ENCODE measurements at regions not wholly inside any gene's neighbourhood (a gene's known extent, or its start where the extent isn't known, plus 50 kb on each side); places are given as distances from the start of the nearest gene placed in this dataset.
"Not testable (repeated sequence)": the region's sequence is repeated elsewhere in the genome, so short reads cannot be mapped to it uniquely, and the experiment has no call there.

DNA sequence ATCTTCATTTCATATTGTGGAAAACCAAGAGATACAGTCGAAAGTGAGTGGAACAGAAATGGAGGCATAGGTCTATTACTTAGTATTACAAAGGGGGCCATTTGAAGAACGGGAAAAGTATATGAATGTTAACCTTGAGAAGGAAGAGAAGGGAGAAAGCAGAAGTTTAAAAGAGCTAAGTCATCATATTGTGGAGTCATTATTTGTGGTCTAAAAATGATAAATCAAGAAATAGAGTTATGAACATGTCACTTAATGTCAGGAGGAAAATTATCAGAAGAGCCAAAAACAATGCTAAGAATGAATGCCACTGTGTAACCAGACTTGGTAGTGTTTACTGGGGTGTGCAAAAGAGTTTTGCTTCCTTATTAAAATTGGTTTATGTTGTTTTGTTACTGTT, 589.5 kb upstream of the LCORL start:
- no peak for DNase-seq

DNA sequence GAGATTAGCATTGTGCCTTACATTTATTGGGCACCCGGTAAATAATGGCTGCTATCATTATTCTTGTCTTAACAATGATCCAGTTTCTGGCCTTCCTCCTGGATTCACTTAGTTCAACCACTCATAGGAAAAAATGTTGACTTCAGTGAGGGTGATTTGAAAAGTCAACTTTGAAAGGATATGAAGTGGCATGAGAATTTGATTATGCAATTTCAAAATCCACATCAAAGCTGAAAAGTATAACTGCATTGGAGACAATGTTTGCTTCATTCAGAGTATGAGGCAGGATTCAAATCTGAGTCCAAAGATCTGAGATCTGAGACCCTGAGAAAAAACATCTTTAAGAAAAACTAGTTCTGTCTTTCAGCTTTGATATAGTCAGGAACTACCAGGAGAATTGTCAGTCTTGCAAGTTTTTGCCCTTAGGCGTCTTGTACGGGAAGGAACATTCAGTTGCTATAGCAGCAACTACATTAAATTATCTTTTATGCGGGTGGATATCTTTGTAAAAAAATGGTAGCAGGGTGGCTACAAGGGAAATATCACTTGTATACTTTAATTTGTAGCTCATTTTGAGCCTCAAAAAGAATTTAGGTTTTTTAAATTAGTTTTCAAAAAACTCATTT, 587.5 kb upstream of the LCORL start:
- no peak for DNase-seq

DNA sequence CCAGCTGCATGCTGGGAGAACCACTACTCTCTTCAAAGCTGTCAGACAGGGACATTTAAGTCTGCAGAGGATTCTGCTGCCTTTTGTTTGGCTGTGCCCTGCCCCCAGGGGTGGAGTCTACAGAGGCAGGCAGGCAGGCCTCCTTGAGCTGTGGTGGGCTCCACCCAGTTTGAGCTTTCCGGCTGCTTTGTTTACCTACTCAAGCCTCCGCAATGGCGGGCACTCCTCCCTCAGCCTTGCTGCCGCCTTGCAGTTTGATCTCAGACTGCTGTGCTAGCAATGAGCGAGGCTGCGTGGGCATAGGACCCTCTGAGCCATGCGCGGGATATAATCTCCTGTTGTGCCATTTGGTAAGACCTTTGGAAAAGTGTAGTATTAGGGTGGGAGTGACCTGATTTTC, 581.1 kb upstream of the LCORL start:
- DNase-seq = not testable (repeated sequence)

DNA sequence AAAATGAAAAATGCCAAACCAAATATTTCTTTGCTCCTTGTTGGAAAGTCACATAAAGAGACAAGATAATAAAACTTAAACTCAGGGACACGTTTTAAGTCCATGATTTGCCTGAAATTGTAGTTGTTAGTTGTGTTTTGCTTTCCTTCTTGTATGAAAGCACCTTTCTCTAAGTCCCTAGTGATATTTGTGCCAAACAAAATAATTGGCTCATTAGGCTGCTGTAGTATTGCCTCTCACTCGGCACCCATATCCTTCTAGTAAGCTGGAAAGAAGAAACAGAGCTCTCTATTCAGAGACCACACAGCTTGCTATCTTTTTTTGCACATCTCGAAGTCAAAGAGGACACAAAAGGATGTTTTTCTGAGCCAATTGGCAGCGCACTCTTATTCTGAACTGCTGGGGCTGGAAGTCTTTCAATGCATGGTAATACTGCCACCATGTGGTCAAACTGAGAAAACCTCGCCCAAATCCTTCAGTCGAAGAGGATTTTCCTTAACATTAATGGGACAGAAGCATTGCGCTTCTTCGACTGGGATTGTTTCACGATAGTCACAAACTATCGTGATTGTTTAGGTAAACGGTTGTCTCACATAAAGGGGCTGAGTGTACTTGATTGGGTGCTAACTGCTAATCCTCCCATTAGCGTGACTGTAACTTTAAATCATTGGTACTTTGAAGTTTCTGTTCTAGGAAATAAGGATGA, 571.9 kb upstream of the LCORL start:
- peak; percentile 53 for DNase-seq

DNA sequence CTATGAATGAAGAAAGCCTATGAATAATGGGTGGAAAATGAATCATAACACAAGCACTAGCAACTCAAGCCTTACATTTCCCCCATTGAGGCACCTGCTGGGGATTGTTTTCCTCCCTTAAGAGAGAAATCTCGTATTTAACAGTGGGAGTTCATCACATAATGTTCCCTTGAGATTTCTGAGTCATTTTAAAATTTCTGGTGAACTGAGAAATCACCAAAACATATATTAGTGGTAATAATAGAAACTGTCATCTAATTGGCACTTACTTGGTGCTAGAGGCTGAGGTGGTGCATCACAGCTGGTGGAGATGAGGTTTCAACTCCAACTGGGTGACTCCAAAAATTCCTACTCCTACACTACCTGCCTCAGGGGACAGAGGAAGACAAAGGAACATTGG, 561.3 kb upstream of the LCORL start:
- DNase-seq = no peak

DNA sequence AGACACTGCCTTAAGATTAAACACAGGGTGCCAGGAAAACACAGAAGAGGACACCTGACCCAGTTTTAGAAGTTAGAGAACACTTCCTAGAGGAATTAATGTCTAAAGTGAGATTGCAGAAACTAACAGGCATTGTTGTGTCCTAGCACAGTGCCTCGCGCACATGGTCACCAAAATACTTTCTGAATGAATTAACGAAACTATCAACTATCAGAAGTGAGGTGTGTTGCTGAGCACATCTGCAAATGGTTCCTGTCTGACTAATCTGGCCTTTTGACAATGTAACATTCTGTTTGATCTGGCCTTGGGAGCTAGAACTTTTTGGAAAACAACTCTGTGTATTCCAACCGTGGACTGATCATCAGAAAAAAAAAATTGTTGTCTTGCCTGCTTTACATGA, 556.8 kb upstream of the LCORL start:
- no peak for DNase-seq

DNA sequence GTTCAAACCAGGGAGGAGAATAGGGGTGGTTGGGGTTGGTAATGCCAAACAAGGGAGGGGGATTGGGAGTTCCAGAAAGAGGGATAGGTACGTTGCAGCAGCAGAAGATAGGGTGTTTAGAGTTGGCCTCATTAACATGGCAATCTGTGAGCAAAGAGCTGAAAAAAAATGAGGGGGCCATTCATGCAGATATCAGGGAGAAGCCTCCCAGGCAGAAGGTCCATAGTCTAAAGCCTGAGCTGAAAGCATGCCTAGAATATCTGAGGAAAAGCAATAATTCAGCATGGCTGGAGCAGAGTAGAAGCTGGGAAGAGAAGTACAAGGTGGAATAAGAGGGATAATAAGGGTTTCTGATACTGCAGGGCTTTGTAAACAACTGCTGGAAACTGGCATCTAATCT, 550.9 kb upstream of the LCORL start:
- DNase-seq = no peak

DNA sequence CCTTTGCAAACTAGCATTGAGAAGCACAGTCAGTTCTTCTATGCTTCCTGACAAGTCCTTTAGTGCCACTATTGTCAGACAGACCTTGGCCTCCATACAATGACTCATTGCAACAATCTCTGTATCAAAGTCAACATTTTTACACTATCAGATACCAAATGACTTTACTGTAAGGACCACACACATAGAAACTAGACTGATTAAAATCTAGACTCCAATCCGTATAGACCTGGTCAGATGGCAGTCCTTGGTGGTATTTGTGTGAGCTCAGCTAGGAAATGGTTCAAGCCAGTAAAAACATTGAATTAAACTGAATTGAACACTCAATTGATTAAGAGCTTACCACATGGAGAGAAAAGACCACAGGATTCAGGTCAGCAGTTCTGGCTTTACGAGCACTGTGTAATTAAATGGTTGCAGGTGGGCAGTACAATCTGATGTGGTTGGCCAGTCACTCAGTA, 549.8 kb upstream of the LCORL start:
- DNase-seq = no peak

DNA sequence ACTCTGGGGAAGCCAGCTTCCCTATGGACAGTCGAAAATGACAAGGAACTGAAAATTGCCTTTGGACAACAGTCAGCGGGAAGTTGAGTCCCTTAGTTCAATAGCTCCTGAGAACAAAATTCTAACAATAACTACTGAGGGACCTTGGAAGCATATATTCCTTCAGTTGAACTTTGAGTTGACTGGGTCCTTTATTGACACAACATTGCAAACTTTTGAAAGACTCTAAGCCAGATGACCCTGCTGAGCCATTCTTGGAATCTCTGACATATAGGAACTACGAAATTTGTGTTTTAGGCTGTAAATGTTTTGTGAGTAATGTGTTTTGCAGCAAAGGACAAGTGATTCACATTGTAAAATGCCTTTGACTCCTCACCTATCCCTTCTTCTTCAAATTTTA, 548.8 kb upstream of the LCORL start:
- DNase-seq = no peak

DNA sequence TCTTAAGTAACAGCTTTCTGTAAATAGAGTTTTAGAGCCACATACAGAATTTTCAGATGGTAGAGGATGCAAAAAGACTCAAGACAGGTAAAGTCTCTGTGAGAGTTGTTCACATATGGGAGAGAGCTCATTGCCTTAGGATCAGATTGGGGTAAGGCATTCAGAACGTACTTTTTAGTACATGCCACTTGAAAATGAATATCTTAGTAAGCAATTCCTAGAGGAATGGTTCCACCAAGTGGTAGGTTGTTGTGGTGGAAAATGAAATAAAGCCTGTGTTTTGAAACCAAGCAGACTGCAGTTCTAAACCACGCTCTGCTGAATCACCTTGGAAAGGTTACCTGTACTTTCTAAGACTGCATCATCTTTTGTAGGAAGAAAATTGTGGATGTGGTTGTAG, 547.0 kb upstream of the LCORL start:
- no peak for DNase-seq

DNA sequence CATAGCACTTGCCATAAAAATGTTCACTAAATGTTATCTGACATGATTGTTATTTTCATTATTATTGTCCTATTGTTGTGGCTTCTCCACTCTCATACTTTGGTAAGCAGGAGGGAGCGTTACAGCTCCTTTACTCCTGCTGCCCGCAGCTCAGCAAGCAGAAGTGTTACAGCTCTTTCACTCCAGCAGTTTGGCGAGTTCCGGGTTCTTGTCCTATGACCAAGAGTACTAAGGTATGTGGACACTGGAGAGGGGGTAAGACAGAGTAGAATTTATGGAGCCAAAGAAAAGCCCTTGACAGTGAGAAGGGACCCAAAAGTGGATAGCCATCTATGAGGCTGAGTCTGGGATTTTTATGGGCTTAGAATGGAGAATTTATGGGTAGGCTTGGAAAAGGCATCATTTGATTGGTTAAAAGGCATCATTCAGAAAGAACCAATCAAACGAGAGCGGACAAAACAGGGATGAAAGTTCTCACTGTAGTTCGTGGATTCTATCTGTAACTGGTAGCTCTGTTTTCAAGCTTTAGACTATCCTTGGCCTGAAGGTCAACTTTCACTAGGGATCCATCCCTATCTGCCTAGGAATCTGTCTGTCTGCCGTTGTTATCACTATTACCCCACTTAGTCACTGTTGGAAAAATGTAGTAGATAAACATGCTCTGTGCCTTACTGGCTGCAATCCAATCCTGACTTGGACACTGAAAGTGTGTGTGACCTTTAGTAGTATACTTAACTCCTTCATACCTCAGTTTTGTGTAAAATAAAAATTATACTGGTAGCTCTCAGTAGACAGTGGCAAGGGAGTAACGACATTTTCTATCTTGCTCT, 545.6 kb upstream of the LCORL start:
- no peak for DNase-seq

DNA sequence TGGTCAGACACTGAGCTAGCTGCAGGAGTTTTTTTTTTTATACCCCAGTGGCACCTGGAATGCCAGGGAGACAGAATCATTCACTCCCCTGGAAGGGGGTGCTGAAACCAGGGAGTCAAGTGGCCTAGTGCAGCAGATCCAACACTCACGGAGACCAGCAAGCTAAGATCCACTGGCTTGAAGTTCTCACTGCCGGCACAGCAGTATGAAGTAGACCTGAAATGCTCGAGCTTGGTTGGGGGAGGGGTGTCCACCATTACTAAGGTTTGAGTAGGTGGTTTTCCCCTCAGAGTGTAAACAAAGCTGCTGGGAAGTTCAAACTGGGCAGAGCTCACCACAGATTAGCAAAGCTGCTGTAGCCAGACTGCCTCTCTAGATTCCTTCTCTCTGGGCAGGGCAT, 537.9 kb upstream of the LCORL start:
- no peak for DNase-seq

DNA sequence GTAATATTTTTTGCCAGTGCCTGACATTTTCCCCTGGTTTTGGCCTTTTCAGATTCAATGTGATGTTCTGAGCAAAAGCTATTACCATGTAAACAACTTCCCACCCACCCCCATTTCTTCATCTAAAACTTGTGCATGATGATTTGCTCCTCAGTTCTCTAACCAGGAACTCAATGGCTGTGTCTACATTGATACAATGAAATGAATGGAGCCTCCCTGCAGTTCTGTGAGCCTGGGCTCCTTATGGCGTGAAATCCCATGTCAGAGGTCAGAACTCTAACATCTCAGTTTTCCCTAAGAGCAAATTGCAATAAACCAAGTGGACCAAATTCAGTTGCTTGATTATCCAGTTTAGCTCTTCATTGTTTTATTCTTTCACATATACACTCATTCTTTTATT, 534.8 kb upstream of the LCORL start:
- no peak for DNase-seq

DNA sequence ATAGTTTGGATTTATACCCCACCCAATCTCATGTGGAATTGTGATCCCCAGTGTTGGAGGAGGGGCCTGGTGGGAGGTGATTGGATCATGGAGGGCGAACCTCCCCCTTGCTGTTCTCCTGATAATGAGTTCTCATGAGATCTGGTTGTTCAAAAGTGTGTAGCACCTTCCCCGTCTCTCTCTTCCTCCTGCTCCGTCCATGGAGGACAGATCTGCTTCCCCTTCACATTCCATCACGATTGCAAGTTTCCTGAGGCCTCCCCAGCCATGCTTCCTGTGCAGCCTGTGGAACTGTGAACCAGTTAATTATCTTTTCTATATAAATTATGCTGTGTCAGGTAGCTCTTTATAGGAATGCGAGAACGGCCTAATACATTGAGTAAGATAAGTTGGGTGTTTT, 518.8 kb upstream of the LCORL start:
- no peak for DNase-seq

DNA sequence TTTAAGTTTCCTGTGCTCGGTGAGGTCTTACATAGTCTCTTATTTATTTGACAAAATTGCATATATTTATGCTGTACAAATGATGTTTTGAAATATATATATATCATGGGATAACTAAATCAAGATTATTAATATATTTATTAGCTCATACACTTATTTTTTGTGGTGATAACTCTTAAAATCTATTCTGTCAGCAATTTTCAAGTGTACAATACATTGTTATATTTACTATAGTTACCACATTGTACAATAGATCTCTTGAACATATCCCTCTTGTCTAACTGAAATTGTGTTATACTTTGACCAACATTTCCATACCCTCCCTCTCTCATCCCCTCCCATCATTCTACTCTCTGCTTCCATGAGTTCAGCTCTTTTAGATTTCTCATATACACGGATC, 516.6 kb upstream of the LCORL start:
- DNase-seq = no peak

DNA sequence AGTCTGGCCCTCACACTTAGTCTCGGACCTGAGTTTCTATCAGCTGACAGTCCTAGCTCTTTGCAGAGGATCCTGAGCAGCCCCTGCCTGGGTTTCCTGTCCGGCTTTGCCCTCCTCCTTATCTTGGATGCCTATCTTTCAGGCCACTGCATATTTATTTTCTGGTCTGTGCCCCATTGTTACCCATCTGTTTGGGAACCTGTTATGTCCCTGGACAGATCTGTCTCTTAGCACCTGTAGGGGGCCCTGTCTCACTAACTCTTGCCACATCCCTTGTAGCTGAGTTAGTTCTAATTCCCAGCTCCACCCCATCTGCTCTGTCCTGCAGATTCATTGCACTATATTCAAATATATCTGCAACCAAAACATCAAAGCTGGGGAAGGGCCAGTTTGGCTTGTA, 514.9 kb upstream of the LCORL start:
- no peak for DNase-seq

DNA sequence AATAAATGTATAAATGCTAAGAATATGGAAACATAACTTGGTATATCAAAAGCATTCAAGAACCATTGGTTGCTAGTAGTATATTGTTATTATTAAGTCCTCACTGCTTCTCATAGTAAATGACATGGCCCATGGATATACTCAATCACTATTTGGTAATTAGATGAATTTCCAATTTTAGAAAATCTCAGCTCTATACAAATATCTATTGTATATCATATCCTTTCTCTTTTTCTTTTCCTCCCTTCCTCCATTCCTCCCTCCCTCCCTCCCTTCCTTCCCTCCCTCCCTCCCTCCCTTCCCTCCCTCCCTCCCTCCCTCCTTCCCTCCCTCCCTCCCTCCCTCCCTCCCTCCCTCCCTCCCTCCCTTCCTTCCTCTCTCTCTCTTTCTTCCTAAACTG, 514.4 kb upstream of the LCORL start:
- DNase-seq = no peak

DNA sequence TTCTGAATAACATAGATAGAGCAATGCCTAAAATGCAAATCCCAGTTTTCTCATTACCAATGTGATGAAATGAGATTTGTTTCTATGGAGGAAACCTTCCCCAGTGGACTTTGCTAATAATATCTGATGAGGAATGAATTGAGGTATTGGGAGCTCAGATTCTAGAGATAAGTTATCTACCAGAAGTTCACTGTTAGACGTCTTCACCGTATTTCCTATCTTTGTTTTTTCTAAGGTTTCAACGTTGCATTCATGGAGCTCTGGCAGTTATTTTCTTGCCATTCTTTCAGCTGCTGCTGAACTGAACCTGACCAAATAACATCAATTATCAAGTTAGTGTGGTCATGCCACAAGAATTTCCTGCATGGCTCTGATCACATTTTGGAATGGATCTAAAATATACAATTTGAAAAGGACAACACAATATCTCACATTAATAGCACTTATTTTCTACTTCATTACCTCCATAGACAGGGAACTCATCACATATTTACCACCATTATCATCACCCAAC, 511.8 kb upstream of the LCORL start:
- DNase-seq = no peak

DNA sequence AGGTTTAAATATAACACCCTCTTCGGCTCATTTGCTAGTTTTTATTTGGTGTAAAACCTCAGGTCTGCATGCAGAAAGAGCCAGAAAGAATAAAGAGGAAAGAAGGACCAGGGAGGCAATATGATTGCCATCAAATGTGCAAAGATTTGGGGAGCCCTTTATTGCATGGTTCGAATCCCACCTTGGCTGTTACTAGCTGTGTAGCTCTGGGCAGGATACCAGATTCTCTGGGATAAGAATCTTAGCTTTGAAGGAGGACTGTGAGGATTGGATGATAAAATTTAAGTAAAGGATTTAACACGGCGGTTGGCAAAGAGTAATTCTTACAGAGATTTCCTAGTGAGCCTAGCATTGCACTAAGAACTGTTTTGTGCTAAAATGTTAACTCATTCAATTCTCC, 510.2 kb upstream of the LCORL start:
- DNase-seq = no peak

DNA sequence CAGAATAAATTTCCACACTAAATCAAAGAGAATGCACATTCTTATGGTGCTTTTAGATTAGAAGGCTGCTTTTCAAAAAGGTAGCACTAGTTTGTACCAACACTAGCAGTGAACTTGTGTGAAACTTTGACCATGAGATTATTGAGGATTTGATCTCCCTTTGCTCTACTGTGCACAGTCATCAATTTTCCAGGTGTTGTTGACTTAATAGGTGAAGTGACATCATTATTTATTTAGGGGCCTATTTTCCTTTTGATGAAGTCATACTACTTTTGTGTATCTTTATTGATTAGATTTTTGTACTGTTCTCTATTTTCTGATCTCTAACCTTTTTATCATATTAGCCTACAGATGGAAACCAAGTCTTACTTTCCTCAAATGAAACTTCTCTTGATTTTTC, 507.9 kb upstream of the LCORL start:
- no peak for DNase-seq

DNA sequence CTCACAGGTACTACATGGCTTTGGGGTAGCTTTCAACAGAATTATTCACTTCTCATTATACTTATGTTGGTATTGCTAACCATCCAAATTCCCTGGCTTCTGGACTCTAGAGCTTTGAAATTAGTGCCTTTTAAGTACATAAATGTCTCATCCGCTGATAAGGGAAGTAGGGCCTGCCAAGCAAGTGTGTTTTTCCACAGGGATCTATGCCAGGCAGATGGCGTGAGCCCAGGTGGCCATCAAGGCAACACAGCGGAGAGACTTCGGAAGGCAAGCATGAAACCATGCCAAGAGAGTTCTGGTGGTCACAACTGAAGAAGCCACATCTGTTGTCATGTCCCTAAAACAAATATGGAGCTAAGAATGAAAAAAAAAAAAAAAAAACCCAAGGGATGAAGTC, 503.1 kb upstream of the LCORL start:
- no peak for DNase-seq

DNA sequence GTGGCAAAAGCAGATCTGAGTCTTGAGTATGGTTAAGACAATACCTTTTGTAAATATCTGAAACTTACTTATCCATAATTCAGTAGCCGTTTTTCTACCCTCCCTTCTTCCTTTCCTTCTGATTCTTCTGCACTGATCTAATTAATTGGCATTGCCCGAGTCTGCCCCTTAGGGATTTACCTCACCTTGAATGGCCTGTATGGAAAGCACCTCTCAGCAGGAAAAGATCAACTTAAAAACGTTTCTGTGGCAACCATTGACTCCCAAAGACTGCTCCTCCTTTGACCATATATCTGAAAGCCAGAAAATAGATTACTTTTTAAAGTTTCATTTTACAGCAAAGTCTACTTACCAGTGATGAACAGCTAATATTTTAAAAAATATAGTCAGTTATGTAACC, 496.5 kb upstream of the LCORL start:
- no peak for DNase-seq

DNA sequence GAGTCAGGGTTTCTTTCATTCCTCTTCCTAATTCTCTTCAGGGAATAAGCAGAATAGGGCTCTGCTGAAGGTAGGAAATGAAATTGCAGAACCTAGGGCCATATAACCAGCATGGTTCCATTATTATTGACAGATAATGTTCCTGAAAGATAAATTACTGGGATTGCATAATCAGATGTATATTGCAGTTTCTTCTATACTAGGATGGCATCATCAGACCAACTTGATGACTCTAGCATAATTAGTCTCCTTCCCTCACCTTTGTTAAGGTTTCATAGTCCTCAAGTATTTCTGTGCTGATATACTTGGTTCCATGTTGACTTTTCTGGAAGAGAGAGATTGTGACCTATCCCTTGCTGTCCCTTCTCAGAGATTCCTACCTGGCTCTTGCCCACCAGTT, 492.3 kb upstream of the LCORL start:
- DNase-seq = no peak

DNA sequence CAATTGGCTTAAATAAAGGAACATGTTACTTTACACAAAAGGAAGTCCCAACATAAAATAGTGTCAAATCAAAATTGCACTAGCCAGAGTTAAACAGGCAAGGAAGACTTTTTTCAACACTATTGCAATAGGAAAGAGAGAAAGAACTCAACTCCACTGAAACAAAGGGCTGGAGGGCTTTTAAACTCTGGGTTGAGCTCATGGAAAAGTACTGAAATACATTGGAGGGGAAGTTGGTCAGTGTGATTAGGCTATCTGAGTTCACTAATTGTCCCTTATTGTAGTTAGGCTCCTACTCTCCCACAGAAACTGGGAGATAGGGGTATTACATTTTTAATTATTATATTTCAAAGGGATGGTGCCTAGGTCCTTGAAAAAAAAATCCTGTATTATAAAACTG, 491.2 kb upstream of the LCORL start:
- DNase-seq = no peak

All from MV-4-11 (cell line).